HG03159 (cell line): ENCODE measurements at regions not wholly inside any gene's neighbourhood (a gene's known extent, or its start where the extent isn't known, plus 50 kb on each side); places are given as distances from the start of the nearest gene placed in this dataset.

ENCODE experiments used
- ATAC-seq: cut with Tn5 transposase; IDR thresholded peaks from one replicate; pipeline ENCODE4 v1.9.1; 2021; ENCODE audit warnings: mild to moderate bottlenecking, moderate library complexity; ENCODE audit not compliant: unreplicated experiment

GRCh38 chr11:130582981-130583380 is 134.5 kb downstream of the ADAMTS15 start:
- ATAC-seq: no peak

- no peak for ATAC-seq
Observed at GRCh38 chr11:130583801-130584211, 135.4 kb downstream of the ADAMTS15 start.

- ATAC-seq: no peak
Observed at GRCh38 chr11:130585545-130585944, 137.1 kb downstream of the ADAMTS15 start.

DNA sequence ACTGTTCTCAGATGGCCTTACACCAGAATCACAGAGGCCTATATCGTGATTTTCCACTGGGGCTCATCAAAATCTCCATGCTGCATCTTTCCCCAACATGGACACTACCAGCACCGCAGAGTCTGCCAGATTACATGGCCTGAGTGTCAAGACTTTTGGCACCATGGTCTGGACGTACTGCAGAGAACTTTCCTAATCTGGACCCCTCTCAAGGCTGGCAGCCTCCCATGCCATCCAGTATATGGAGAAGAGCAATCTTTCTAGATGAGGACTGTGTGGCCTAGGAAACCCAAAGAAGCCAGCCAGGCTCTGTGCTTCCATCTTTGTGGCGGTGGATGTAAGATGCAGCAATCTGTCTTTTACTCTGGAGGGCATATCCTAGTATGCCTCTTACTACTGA is 139.2 kb downstream of the ADAMTS15 start:
- no peak for ATAC-seq

DNA sequence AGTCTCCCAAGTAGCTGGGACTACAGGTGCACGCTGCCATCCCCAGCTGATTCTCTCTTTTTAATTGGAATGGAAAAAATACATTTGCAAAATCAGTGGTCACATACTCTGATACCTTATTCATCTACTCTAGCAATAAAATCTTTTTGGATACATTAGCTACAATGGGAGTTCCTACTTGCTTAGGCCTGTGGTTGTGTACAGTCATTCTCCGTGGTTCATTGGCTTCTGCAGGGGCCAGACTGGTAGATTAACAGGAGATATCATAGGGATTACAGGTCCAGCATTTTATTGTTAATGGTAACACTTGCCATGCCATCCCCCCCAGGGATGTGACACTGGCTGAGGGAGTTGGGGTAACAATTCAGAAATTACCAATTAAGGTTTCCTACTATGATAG is 140.0 kb downstream of the ADAMTS15 start:
- no peak for ATAC-seq

DNA sequence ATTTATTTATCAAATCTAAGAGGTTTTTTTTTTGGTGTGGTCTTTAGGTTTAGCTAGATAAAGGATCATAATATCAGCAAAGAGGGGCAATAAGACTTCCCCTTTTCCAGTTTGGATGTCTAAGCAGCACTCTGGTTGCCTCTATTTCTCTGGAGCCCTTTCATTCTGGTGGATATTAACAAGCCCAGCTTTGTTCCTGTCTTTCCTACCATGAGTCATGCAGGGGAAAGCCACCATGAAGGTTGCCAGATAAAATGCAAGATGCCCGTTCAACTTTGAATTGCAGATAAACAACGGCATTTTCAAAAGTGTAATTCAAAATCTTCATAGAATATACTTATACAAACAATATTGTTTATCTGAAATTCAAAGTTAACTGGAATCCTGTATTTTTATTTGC is 143.6 kb downstream of the ADAMTS15 start:
- ATAC-seq: no peak

DNA sequence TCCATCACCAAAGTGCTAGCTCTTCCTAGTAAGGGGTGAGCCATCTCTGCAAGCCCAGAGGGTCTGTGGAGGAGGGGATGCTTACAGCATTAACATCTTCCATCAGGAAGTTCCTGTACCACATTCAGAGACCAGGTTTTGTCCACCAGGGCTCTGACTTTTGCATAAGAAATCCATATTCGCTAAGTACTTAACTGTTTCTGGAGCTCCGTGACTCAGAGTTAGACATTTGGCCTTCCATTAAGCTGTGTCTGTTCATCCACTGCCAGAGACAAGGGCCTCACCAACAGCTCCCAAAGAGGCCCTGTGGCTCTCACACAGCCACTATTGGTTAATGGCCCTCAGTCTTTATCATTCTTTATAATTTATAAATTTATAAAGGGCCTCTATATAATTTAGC is 144.6 kb downstream of the ADAMTS15 start:
- no peak for ATAC-seq

DNA sequence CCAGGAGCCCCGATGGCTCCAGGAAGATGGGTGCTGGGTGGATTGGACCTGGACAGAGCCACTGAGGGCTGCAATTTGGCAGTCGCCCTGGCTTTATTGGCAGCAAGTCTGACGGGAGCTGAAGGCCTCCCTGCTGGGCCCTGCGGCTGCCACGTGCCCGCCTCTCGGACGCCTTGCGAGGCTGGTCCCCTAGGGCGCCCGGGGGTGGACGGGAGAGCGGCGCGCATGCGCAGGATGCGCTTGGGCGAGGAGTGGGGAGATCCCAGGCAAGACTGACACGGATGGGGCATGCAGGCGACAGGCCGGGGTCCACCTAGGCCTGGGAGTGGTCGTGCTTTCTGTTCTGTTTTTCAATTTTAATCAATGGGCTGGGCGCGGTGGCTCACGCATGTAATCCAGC is 150.0 kb downstream of the ADAMTS15 start:
- no peak for ATAC-seq

- ATAC-seq: no peak
Observed at GRCh38 chr11:130599073-130599654, 150.7 kb downstream of the ADAMTS15 start.

- no peak for ATAC-seq
Observed at GRCh38 chr11:130600139-130600538, 151.7 kb downstream of the ADAMTS15 start.

DNA sequence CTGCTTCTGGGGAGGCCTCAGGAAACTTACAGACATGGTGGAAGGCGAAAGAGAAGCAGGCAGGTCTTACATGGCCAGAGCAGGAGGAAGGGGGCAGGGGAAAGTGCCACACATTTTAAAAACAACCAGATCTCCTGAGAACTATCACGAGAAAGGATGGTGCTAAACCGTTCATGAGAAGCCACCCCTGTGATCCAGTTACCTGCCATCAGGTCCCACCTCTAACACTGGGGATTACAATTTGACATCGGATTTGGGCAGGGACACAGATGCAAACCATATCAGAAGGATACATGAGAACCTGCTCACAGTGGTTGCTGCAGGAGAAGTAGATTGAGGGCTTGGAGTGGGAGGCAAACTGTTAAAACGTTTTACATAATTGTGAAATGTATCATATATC is 152.2 kb downstream of the ADAMTS15 start:
- ATAC-seq: no peak

DNA sequence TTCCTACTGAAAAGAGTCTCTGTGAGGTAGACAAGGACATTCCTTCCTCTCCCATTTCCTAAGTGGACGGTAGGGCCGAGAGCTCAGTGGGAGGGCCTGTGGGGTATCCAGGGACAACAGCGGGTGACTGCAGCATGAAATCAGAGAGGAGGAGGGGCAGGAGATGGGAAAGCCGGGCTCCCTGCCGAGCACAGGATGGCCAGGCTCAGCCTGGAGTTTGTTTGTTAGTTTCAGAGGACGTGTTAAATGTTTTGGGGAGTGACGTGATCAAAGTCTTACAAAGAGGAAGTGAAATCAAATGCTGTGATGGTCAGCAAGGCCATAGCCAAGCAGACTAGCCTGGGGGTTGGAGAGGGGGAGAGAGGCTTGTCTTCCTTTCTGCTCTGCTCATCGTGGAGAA is 152.7 kb downstream of the ADAMTS15 start:
- no peak for ATAC-seq

- ATAC-seq: no peak
Observed at GRCh38 chr11:130601764-130602460, 153.5 kb downstream of the ADAMTS15 start.

DNA sequence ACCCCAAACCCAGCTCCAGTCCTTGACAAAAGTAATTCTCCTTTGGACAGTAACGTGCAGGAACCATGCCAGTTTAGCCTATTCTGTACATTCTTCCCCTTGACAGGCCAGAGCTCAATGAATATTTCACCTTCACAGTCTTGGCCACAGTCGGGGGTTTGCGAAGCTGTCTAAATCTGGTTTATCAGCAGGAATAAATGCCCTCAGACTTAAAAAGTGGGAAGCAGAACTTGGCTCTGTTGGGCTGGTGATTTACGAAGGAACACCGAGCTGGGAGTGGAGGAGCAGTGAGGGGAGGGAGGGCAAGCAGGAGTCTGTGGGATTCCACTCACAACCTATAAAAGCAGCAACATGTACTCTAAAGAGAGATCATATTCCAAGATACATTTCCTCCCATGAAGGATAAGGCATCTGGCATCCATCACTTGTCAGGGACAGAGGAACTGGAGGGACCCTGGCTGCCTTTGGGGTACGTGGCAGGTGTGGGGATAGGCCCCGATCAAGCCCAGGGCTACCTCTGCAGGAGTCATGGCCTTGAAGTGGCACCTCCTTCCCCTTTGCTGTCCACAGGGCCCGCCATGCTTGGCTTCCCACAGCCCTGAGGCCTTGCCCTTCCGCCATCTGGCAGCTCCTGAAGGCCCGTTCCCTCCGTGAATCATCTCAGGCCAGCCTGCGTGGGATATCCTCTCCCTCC is 154.3 kb downstream of the ADAMTS15 start:
- no peak for ATAC-seq

DNA sequence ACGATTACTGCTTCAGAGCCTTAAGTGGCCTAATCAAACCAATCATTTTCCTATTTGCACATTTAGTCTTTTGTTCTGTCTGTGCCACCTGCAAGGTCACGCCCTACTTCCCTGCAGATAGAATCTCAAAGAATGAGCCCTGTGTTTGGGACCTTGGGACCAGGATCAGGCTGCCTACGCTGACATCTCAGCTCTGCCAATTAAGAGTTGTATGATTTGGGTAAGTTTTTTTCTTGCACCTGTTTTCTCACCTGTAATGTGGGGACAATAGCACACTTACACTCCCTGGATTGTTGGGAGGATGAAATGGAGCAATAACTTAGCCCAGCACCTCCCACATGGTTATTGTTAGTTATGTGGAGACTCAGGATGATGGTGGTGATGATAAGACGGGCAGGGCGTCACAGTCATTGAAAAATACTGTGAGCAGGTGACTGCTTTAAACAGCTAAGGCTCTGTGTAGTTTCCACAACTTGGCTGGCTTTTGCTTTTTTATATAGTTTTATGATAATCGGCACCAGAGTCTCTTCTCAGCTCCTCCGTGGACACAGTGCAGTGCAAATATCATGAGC is 155.0 kb downstream of the ADAMTS15 start:
- ATAC-seq: no peak

- ATAC-seq: no peak
Observed at GRCh38 chr11:130604606-130605005, 156.2 kb downstream of the ADAMTS15 start.

- no peak for ATAC-seq
Observed at GRCh38 chr11:130606178-130606577, 157.7 kb downstream of the ADAMTS15 start.

DNA sequence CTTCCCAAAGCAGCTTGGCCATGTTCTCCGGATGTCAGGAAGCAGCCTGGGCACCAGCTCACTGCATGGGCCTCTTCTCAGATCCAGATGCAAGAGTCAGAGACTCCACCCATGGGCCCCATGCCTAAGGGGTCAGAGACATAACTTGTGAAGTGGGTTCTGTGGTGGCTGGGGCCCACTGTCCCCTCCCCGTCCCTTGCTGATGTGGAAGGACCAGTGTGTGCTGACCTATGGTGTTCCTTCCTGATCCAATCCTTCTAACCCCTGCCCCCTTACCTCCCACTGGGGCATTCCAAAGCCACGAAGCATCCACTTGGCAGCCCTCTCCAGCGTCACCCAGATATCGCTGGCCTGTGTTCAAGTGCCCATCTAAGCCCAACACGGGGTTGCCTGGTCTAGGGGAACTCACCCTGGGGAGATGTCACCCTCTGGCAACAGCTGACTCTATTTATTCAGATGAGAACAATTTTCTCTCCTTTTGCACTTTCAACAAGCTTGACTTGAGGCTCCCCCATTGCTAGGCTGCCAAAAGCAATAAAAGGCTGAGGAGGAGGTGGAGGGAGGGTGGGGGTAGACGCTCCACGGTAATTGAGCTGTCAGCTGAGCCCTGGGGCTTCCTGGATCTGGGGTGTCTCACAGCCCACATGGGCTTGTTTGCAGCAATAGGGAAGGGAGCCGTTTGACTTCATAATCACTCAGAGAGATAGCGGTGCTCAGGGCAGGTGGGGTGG is 158.5 kb downstream of the ADAMTS15 start:
- no peak for ATAC-seq

GRCh38 chr11:130608287-130608686 is 159.8 kb downstream of the ADAMTS15 start:
- no peak for ATAC-seq

DNA sequence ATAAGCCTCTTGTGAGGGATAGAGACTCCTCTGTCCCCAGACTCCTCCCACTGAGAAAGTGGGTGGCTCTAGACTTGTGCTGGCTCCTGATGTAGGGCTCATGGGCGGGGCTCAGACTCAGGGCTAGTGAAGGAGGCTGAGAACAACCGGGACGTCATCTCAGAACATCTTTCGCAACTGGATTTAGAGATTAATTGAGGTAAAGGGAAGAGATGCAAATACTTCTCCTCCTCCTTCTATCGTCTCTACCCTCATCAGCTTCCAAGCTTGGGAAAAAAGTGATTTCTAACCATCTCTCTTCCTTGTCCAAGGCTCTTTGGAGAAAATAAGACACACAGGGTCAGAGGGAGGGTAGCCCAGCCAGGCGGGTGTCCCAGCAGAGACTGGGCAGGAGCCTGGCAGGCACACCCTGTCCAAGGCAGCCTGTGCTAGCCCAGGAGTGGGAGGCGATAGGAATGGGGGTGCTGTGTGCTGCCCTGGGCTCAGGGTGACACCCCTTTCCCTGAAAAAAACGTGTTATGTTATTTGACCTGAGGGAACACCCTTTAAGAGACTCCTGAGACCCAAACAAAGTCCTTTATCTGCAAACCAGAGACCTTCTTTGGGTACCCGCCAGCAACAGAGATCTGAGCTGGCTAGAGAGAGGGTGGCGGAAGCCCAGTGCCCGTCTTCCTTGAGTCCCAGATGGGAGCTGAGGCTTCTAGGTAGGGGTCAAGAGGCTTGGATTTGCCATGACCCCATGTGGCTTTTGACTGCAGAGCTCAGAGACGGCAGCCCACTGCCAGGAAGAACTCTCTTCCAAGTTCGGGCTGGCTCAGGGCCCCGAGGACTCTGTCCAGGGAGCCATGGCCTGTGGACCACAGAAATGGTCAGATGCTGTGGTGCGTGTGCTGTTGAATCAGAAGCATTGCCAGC is 160.9 kb downstream of the ADAMTS15 start:
- ATAC-seq: no peak
